ENCODE measurements at regions not wholly inside any gene's neighbourhood (a gene's known extent, or its start where the extent isn't known, plus 50 kb on each side); places are given as distances from the start of the nearest gene placed in this dataset.

DNA sequence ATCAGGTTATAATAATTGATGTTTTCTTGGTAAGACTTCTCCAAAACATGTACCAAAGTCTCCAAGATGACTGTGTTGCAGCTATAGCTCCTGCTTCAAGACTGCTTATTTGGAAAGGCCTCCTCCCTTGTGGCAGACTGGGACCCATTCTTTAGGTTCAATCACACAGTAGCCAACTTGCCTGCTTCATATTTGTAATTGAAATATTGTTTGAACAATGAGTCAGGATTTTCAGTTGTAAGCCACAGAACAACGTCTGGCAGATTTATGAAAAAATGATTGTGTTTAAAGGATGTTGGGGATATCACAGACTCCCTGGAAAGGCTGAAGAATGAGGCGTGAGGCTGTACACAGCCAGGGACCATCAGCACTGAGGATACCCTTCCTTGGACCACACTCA is 458.9 kb downstream of the MED10 start:
- TF ChIP-seq, protein P1, sequence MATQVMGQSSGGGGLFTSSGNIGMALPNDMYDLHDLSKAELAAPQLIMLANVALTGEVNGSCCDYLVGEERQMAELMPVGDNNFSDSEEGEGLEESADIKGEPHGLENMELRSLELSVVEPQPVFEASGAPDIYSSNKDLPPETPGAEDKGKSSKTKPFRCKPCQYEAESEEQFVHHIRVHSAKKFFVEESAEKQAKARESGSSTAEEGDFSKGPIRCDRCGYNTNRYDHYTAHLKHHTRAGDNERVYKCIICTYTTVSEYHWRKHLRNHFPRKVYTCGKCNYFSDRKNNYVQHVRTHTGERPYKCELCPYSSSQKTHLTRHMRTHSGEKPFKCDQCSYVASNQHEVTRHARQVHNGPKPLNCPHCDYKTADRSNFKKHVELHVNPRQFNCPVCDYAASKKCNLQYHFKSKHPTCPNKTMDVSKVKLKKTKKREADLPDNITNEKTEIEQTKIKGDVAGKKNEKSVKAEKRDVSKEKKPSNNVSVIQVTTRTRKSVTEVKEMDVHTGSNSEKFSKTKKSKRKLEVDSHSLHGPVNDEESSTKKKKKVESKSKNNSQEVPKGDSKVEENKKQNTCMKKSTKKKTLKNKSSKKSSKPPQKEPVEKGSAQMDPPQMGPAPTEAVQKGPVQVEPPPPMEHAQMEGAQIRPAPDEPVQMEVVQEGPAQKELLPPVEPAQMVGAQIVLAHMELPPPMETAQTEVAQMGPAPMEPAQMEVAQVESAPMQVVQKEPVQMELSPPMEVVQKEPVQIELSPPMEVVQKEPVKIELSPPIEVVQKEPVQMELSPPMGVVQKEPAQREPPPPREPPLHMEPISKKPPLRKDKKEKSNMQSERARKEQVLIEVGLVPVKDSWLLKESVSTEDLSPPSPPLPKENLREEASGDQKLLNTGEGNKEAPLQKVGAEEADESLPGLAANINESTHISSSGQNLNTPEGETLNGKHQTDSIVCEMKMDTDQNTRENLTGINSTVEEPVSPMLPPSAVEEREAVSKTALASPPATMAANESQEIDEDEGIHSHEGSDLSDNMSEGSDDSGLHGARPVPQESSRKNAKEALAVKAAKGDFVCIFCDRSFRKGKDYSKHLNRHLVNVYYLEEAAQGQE (IDR thresholded peaks at IDR 0.05; ENCODE audit: borderline replicate concordance): no peak
- TF ChIP-seq, protein P2, sequence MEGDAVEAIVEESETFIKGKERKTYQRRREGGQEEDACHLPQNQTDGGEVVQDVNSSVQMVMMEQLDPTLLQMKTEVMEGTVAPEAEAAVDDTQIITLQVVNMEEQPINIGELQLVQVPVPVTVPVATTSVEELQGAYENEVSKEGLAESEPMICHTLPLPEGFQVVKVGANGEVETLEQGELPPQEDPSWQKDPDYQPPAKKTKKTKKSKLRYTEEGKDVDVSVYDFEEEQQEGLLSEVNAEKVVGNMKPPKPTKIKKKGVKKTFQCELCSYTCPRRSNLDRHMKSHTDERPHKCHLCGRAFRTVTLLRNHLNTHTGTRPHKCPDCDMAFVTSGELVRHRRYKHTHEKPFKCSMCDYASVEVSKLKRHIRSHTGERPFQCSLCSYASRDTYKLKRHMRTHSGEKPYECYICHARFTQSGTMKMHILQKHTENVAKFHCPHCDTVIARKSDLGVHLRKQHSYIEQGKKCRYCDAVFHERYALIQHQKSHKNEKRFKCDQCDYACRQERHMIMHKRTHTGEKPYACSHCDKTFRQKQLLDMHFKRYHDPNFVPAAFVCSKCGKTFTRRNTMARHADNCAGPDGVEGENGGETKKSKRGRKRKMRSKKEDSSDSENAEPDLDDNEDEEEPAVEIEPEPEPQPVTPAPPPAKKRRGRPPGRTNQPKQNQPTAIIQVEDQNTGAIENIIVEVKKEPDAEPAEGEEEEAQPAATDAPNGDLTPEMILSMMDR (IDR thresholded peaks at IDR 0.05; ENCODE audit: poor library complexity, severe bottlenecking): no peak
- TF ChIP-seq RAD21 (conservative IDR thresholded peaks at IDR 0.05) (no peak), POLR2AphosphoS5 (IDR thresholded peaks at IDR 0.05) (no peak), SMC3 (conservative IDR thresholded peaks at IDR 0.05; ENCODE audit: poor library complexity) (no peak), EZH2 (IDR thresholded peaks at IDR 0.05; ENCODE audit: borderline replicate concordance, insufficient read depth, low read length, poor library complexity, severe bottlenecking) (no peak)

Data from neural cell (in vitro differentiated cells).